ENCODE measurements at regions not wholly inside any gene's neighbourhood (a gene's known extent, or its start where the extent isn't known, plus 50 kb on each side); places are given as distances from the start of the nearest gene placed in this dataset.

GRCh38 chr3:193114431-193115340 lies 126.3 kb upstream of the PLAAT1 start:
- Mint-ChIP-seq H3K27me3 (ENCODE audit: unreplicated experiment) (peaks cover 4% of the 10 kb centered on the region), H3K9me3 (ENCODE audit: unreplicated experiment) (no peaks in the 10 kb centered on the region), H3K4me3 (ENCODE audit: unreplicated experiment) (no peak overlapping the region), H3K4me1 (ENCODE audit: unreplicated experiment) (peaks cover 5% of the 10 kb centered on the region), H3K36me3 (ENCODE audit: unreplicated experiment) (no peaks in the 10 kb centered on the region), H3K27ac (ENCODE audit: unreplicated experiment) (no peak overlapping the region)
- TF ChIP-seq, protein P1, sequence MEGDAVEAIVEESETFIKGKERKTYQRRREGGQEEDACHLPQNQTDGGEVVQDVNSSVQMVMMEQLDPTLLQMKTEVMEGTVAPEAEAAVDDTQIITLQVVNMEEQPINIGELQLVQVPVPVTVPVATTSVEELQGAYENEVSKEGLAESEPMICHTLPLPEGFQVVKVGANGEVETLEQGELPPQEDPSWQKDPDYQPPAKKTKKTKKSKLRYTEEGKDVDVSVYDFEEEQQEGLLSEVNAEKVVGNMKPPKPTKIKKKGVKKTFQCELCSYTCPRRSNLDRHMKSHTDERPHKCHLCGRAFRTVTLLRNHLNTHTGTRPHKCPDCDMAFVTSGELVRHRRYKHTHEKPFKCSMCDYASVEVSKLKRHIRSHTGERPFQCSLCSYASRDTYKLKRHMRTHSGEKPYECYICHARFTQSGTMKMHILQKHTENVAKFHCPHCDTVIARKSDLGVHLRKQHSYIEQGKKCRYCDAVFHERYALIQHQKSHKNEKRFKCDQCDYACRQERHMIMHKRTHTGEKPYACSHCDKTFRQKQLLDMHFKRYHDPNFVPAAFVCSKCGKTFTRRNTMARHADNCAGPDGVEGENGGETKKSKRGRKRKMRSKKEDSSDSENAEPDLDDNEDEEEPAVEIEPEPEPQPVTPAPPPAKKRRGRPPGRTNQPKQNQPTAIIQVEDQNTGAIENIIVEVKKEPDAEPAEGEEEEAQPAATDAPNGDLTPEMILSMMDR (IDR thresholded peaks at IDR 0.05) = no peak
- DNase-seq (ENCODE audit: extremely low spot score, unreplicated experiment) = no peak

DNA sequence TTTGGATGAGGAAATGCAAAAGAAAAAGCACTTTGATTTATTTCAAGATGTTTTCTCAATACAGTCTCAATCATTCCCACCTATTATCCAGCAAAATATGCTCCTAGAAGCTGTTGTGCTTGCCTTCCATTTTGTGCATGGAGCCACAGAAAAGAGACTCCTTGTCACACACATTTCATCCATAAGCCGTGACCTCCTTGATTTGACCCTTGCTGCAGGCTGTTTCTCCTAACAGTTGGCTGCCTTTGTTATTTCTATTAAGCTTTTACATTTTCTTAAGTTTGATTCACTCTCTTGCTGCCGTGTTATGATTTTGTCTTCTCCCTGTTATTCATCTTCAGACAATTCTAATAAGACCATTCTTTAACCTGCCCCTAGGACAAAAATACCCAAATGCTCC lies 124.2 kb upstream of the PLAAT1 start:
- H3K4me3 Mint-ChIP-seq (ENCODE audit: unreplicated experiment) = no peak overlapping the region
- H3K27me3 Mint-ChIP-seq (ENCODE audit: unreplicated experiment) = peaks cover 4% of the 10 kb centered on the region
- H3K36me3 Mint-ChIP-seq (ENCODE audit: unreplicated experiment) = no peaks in the 10 kb centered on the region
- H3K27ac Mint-ChIP-seq (ENCODE audit: unreplicated experiment) = no peak overlapping the region
- TF ChIP-seq, protein P1 (IDR thresholded peaks at IDR 0.05) = no peak
- peaks cover 5% of the 10 kb centered on the region for H3K4me1 Mint-ChIP-seq (ENCODE audit: unreplicated experiment)
- no peak for DNase-seq (ENCODE audit: extremely low spot score, unreplicated experiment)
- H3K9me3 Mint-ChIP-seq (ENCODE audit: unreplicated experiment) = no peaks in the 10 kb centered on the region

GRCh38 chr3:193118907-193119306 lies 122.1 kb upstream of the PLAAT1 start:
- Mint-ChIP-seq H3K4me1 (ENCODE audit: unreplicated experiment) (peaks cover 5% of the 10 kb centered on the region), H3K4me3 (ENCODE audit: unreplicated experiment) (no peak overlapping the region), H3K27ac (ENCODE audit: unreplicated experiment) (no peak overlapping the region), H3K9me3 (ENCODE audit: unreplicated experiment) (no peaks in the 10 kb centered on the region), H3K27me3 (ENCODE audit: unreplicated experiment) (peaks cover 11% of the 10 kb centered on the region), H3K36me3 (ENCODE audit: unreplicated experiment) (no peaks in the 10 kb centered on the region)
- no peak for DNase-seq (ENCODE audit: extremely low spot score, unreplicated experiment)
- TF ChIP-seq, protein P1 (IDR thresholded peaks at IDR 0.05) = no peak

DNA sequence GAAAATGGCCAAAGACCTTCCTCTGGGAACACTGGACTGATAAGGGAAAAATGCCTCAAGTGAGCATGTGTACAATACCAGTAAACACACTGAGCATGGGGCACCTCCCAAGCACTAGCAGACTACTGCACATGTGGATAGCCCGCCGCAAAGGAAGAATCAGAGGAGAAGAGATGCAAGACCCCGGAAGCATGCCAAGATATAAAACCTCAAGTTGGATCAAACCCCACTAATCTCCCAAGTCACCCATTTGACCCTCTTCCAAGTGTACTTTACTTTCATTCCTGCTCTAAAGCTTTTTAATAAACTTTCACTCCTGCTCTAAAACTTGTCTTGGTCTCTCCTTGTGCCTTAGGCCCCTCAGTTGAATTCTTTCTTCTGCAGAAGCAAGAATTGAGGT lies 121.1 kb upstream of the PLAAT1 start:
- DNase-seq (ENCODE audit: extremely low spot score, unreplicated experiment) = no peak
- no peak overlapping the region for H3K27ac Mint-ChIP-seq (ENCODE audit: unreplicated experiment)
- peaks cover 11% of the 10 kb centered on the region for H3K27me3 Mint-ChIP-seq (ENCODE audit: unreplicated experiment)
- H3K36me3 Mint-ChIP-seq (ENCODE audit: unreplicated experiment) = no peaks in the 10 kb centered on the region
- H3K4me3 Mint-ChIP-seq (ENCODE audit: unreplicated experiment) = no peak overlapping the region
- no peaks in the 10 kb centered on the region for H3K9me3 Mint-ChIP-seq (ENCODE audit: unreplicated experiment)
- peaks cover 5% of the 10 kb centered on the region for H3K4me1 Mint-ChIP-seq (ENCODE audit: unreplicated experiment)
- TF ChIP-seq, protein P1 (IDR thresholded peaks at IDR 0.05) = no peak

GRCh38 chr3:193124861-193125260 lies 116.2 kb upstream of the PLAAT1 start:
- TF ChIP-seq, protein P1 (IDR thresholded peaks at IDR 0.05) = no peak
- no peak overlapping the region for H3K4me3 Mint-ChIP-seq (ENCODE audit: unreplicated experiment)
- DNase-seq (ENCODE audit: extremely low spot score, unreplicated experiment) = no peak
- H3K27me3 Mint-ChIP-seq (ENCODE audit: unreplicated experiment) = peaks cover 18% of the 10 kb centered on the region
- H3K27ac Mint-ChIP-seq (ENCODE audit: unreplicated experiment) = no peak overlapping the region
- H3K36me3 Mint-ChIP-seq (ENCODE audit: unreplicated experiment) = no peaks in the 10 kb centered on the region
- no peaks in the 10 kb centered on the region for H3K9me3 Mint-ChIP-seq (ENCODE audit: unreplicated experiment)
- no peaks in the 10 kb centered on the region for H3K4me1 Mint-ChIP-seq (ENCODE audit: unreplicated experiment)

Data from osteocyte (in vitro differentiated cells).